Left cardiac atrium (tissue), 4 donors: ENCODE measurements at regions not wholly inside any gene's neighbourhood (a gene's known extent, or its start where the extent isn't known, plus 50 kb on each side); places are given as distances from the start of the nearest gene placed in this dataset.

Source experiments
- ATAC-seq, 2 donors: fragments of 200-7000 bp; cut with Tn5 transposase; one replicate each; pipeline ENCODE4 v1.9.1; 2020; ENCODE audit warnings: mild to moderate bottlenecking in 2 of 2, moderate library complexity in 2 of 2
- DNase-seq: peaks from one replicate; pipeline ENCODE4 v3.0.0-alpha.2; 2020
- intact Hi-C, 2 donors: fragments of 100-400 bp; cut with DNase I; formaldehyde crosslinking; loops; one replicate each; pipeline versions ENCODE4 v1.14.1 to v1.15.1; 2022 to 2023
- donor health status: DM: no; HTN: yes; CAD: no.
- donor health status: DM: no; HTN: yes; CAD: no; lungs with severe emphysema.
- donor health status: DM: yes; HTN: yes; CAD: no.
- donor health status: Dilated cardiomyopathy.

- DNase-seq (no peak), ATAC-seq (no peak)
- intact Hi-C loops = no loop called here
Observed at GRCh38 chr1:221138516-221138915, 259.3 kb downstream of the HLX start.

GRCh38 chr1:221139991-221140390 is 260.7 kb downstream of the HLX start:
- DNase-seq (no peak), ATAC-seq (no peak)
- intact Hi-C loops = no loop called here

DNA sequence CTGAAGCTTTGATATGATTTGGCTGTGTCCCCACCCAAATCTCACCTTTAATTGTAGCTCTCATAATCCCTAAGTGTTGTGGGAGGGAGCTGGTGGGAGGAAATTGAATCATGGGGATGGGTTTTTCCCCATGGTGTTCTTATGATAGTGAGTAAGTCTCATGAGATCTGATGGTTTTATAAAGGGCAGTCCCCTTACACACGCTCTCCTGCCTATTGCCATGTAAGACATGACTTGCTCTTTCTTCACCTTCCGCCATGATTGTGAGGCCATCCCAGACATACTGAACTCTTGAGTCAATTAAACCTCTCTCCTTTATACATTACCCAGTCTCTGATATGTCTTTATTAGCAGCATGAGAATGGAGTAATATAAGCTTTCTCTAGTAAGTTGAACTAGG is 261.9 kb downstream of the HLX start:
- no peak for DNase-seq
- intact Hi-C loops = no loop called here

GRCh38 chr1:221141606-221142285 is 262.5 kb downstream of the HLX start:
- ATAC-seq = no peak
- intact Hi-C loops = no loop called here
- no peak for DNase-seq

More for the DNA sequence above, 261.9 kb downstream of the HLX start:
- ATAC-seq = no peak

DNA sequence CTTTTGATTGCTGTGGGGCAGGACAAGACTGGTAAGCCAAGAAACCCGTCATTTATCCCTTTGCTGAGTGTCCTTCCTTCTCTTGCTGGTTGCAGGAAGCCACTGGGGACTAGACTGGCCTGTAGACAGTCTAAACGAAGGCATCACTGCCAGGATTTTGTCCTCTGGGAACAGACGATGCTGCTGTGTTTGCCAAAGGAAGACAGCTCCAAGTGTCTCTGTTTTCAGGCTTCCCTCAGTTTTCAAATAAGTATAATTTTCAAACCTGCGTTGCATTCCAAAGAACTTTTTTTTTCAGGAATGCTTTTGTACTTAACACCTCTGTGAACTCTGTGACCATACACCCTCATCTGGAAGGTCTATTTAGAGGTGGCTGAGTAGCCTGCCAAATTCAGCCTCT is 269.4 kb downstream of the HLX start:
- peak; percentile 44 to 65 for ATAC-seq
- intact Hi-C loops = no loop called here
- DNase-seq = no peak

GRCh38 chr1:221149111-221149510 is 269.9 kb downstream of the HLX start:
- no peak for DNase-seq
- intact Hi-C loops = no loop called here
- peak in 1 of 2 donors; percentile 61 for ATAC-seq

DNA sequence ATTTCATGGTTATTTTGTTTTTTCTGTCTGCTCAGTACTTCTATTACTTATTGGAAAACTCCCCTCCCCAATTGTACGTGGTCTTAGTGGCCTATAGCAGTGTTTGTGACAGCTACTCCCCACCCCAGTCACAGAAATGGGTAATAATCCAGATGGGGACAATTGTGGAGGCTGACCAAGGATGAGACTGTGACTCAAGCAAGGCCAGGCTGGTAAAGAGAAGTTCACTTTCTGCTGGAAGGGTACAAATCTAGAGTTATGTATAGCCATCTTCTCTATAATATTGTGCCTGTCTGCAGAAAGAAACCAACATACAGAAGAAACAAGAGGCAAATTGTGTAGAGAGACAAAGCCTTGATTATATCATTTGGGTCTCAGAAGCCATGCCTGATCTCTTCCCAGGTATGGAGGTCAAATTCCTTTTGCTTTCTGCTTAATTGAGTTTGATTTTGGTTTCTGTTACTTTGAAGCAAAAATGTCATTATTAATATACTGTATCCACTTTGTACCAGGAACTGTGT is 270.4 kb downstream of the HLX start:
- DNase-seq = no peak
- intact Hi-C loops = no loop called here
- no peak for ATAC-seq

GRCh38 chr1:221150996-221151395 is 271.8 kb downstream of the HLX start:
- intact Hi-C loops = no loop called here
- no peak for ATAC-seq
- DNase-seq = no peak

DNA sequence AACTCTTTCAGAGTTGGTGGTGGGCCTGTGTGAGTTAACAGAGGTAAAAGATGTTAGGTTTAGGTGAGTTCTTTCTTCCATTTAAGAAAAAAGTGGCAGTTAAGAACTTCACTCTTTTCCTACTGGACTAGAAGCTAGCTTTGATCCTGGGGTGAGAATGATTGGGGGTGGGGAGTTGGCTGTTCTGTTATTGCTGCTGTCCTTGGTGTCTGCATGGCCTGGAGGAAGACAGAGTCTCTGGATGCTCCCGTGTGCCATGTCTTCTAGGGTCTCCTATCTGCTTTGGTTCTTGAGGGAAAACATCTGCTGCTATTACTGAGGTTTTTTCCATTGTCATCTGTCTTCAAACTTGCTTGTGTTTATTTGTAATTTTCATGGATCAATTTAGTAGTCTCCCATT is 275.7 kb downstream of the HLX start:
- ATAC-seq = no peak

DNA sequence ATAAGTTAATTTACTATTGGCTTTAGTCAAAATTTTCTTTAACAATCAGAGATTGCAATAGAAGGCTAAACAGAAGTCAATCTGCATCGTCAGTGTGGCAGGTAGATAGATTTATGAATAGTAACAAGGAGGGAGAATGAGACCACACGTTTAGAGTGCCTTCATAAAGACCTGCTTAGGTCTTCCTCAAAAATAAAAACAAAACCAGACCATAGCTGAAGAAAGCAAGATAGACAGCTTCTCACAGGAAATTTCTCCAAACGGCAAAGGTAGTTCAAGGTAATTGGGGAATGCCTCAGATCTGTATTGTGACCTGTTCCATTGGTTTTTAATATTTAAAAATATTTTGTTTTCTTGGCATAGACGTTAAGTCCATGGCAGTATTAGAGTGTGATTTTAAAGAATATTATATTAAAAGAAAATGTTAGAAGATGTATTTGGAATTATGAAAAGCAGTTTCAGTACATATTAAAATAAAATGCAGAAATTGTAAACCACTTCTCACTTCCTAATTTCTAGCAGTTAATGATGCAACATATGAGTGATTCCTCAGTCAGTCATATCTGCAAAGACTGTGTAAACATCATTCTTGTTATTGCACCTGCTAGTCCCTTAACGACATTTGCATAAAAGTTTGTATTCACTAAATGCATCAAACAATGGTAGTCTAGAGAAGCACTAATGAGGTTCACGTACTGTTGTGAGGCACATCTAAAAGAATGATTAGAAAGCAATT is 278.0 kb downstream of the HLX start:
- no peak for ATAC-seq
- intact Hi-C loops = no loop called here
- DNase-seq = no peak

More for the DNA sequence above, 275.7 kb downstream of the HLX start:
- no peak for DNase-seq
- intact Hi-C loops = no loop called here

DNA sequence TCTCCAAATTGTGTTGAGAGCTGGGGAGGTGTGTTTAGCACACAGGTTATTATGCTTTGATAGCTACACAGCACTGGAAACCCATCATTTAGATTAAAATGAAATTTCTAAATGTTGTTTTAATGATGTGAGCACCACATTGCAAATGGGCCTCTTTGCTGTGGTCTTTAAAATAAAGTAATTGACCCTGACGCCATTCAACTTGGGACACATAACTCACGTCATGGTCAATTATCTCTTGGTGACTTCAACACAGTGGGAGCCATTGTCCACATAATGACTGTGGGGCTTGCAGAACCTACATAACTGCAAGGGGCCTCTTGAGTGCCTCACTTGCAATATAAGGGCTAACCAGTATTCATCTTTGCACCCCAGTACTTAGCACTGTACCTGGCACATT is 280.4 kb downstream of the HLX start:
- intact Hi-C loops = no loop called here
- DNase-seq = no peak
- no peak for ATAC-seq

- intact Hi-C loops = no loop called here
- peak; percentile 34 to 49 for ATAC-seq
- no peak for DNase-seq
Observed at GRCh38 chr1:221161571-221162041, 282.4 kb downstream of the HLX start.

- no peak for ATAC-seq
- intact Hi-C loops = no loop called here
Observed at GRCh38 chr1:221162352-221162751, 283.1 kb downstream of the HLX start.

GRCh38 chr1:221162939-221163338 is 283.7 kb downstream of the HLX start:
- intact Hi-C loops = no loop called here
- no peak for DNase-seq

More at GRCh38 chr1:221162352-221162751, 283.1 kb downstream of the HLX start:
- DNase-seq = no peak

DNA sequence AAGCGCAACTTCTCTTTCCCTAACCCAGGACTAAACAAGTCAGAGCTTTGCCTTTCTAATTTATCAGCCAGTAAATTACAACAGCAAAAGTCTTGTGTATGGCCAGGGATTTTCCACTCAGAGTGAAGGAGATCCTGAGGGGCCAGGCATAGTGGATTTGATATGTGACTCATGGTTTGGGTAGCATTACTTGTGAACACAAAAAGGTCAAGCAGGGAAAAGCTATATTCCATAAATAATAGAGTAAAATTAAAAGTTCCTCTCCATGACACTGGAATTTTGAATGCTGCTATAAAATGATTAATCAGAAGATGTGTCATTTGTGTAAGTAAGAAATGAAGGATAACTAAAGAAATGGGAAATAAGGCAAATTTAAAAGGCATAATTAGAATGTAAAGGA is 284.8 kb downstream of the HLX start:
- intact Hi-C loops = no loop called here
- DNase-seq = no peak
- ATAC-seq = peak in 1 of 2 donors; percentile 44

More at GRCh38 chr1:221162939-221163338, 283.7 kb downstream of the HLX start:
- ATAC-seq = no peak

DNA sequence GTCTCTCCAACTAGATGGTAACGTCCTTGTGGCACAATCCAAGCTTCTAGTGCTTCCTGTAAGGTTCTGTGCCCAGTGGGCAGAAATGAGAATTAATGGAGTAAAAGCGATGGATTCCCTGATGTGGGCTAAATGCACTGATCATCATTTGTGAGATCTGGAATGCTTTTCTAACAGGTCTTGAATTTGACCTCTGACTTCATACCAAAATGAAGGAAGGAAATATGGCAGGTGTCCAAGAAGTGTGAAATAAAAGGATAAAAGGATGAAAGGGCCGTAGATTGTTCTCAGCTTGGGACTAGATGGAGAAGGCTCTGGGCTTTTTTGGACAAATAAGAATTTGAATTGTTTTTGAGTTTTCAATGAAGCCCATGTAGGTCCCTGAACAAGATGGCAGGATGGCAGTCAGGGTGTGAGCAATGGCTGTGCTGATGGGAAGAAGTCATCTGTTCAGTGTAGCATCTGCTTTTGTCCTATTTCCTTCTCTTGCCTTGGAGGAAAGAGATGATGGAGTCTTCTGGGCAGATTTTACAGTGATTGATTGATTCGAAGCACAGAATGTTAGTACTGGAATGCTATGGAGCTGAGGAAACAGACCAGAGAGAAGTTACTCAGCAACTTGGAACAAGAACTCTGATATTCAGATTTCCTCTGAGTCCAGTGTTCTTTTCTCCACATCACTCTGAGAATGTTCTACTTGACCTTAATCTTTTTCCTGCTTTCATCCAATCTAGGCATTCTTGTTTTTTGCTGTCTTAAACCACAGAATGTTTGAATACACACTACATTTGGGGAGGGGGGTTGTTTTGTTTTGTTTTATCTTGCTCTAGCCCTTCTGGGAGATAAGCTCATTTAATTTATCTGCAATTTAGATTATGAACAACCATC is 286.0 kb downstream of the HLX start:
- intact Hi-C loops = no loop called here
- no peak for DNase-seq
- ATAC-seq = no peak

DNA sequence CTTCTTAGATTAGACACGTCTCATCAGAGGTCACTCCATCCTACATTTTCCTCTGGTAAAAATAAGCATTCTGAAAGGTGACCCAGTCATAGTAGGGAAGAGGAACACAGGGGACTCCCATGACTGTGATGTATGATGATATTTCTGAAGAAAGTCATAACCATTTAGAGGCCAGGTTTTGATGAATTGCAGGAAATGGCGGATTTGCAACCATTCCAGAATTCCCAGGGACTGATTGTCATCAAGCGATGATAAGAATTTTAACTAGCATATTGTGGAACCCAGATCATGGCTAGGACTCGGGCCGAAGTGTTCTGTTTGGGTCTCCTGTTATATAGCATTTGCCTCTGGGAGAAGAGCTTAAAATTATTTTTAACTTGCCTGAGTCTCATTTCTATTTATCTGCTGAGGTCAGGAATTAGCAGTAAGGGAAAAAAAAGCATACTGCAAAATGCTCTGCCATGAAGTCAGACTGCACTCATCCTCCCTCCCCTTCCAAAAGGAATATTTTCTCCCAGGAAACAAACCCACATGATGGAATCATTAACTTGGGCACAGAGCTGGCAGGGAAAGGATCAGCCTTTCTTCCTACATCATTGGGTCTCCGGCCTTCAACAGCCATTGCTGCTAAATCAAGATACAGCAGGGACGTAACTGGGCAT is 286.7 kb downstream of the HLX start:
- no peak for ATAC-seq
- DNase-seq = no peak
- intact Hi-C loops = no loop called here

DNA sequence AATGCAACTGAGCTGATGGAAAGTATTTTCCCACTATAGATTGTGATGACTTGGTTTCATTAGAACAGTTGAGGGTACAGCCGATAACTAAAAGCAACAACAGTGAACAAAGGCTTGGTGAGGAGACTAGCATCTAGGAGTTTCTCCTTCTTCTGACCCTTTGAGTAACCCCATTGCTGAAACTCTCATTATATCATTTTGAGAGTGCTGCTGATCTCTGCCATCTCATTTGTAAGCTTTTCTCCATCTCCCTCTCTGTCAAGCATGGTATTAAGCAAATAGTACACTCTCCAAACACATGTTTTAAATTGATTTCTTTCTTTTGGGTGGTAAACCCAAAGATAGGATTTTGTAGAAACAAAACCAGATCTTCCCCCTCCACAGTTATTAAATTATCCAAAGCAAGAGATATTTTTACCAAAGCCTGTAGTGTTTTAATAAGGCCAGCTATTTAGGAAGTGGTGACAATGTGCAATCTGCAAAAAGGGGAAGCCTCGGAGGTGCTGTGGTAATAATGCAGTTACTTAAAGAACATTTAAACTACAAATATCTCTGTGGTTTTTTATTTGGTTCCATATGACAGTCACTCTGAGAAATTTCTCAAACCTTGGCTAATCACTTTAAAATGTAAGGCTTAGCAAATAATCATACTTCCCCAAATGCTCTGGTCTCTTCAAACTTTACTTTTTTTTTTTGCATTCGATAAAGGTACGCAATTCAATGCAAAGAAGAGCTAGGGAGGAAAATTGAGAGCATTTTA is 287.5 kb downstream of the HLX start:
- intact Hi-C loops = no loop called here
- DNase-seq (no peak), ATAC-seq (peak in 1 of 2 donors; percentile 39)
